Activated T-cell treated with anti-CD3 and anti-CD28 coated beads for 48 hours (primary cell): ENCODE measurements at regions not wholly inside any gene's neighbourhood (a gene's known extent, or its start where the extent isn't known, plus 50 kb on each side); places are given as distances from the start of the nearest gene placed in this dataset.
"Not testable (repeated sequence)": the region's sequence is repeated elsewhere in the genome, so short reads cannot be mapped to it uniquely, and the experiment has no call there.

Experiments used
- DNase-seq: peaks from one replicate; pipeline ENCODE4 v3.0.0-alpha.2; 2020; ENCODE audit warnings: low read depth

- DNase-seq = no peak
Measured at GRCh38 chrX:131595120-131595519, 51.2 kb downstream of the OR13H1 start.

- no peak for DNase-seq
Measured at GRCh38 chrX:131607792-131608369, 64.0 kb downstream of the OR13H1 start.

DNA sequence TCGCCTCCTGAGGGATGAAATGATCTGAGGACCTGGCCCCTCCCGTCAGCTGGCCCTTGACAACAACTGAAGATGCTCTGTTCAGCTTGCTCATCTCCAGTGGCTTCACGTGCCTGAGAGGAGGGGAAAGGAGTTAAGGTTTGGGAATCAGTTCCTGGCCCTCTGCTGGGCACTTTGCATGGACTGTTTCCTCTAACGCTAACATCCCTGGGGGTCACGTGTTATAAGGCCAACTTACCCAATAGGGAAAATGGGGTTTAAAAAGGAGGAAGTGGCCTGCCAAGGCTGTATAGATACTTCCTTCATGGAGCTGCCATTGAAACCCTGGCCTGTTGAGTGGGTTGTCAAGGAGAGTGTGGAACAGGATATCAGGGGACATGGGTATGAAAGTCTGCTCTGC lies 65.6 kb downstream of the OR13H1 start:
- no peak for DNase-seq

DNA sequence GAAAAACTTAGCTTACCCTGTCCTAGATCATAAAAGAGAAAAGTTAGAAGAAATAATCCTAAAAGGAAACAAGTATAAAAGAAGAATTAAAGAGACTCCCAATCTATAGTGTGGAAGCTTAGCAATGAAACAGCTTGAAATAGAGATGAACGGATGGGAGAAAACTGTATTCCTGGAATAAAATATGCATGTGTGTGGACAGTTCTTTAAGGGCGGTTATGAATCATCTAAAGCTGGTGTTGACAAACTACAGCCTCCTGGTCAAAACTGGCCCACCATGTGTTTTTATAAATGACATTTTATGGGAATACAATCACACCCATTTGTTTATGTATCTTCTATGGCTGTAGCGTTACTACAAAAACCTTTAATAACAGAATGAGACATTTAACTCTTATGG lies 69.4 kb downstream of the OR13H1 start:
- DNase-seq = no peak

DNA sequence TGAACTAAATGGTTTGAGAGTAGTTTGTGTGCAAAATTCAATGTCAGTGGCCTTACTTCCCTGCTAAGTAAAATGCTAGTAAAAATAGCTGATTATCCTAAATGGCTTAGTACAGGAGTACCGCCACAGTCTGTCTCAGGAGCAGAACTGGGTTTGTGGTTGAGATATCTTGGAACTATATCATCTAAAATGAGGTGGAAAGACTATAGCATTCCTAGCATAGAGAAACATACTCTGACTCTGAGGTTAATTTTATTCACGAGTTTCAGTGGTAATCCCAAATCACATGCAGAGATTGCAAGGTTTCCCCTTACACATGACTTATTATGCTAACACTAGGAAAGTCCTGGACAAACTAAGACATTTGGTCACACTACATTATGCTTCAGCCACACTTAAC lies 70.4 kb downstream of the OR13H1 start:
- DNase-seq = no peak

GRCh38 chrX:131617182-131617581 lies 73.3 kb downstream of the OR13H1 start:
- DNase-seq = no peak

DNA sequence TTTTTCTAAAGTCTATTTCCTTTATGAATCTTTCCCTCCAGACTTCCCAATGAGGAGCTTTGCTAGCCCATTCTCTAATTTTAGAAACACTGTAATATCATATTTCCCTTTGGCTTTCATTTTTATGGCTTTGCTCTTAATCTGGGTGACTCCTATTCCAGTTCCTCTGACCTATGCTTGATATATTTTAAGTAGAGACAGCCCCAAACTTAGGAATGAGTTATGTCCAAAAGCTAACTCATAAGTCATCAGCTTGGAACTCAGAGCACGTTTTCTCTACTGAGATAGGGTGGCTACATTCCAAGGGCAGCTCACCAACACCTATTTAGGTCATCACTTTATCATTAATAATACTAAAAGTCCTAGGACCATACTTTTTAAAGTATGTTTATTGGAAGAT lies 77.8 kb downstream of the OR13H1 start:
- DNase-seq = no peak

GRCh38 chrX:131626681-131627296 lies 82.9 kb downstream of the OR13H1 start:
- no peak for DNase-seq

DNA sequence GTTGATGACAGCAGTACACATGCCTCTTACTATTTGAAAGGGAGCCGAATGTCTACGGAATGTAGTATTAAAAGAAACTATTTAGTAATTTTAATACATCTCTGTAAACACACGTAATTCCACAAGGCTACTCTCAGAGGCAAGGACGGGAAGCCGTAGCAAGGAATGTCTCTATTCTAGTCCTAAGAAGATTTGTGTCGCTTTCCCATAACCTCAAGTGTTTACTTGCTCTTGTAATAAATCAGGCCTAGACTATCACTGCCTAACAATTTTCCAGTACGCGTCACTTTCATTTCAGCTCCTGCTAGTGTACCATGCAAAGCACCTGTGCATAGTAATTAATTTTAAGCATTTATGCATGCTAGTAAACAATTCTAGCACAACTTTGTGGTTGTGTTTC lies 86.7 kb downstream of the OR13H1 start:
- DNase-seq = no peak

GRCh38 chrX:131633285-131633917 lies 89.5 kb downstream of the OR13H1 start:
- peak; percentile 4 for DNase-seq

DNA sequence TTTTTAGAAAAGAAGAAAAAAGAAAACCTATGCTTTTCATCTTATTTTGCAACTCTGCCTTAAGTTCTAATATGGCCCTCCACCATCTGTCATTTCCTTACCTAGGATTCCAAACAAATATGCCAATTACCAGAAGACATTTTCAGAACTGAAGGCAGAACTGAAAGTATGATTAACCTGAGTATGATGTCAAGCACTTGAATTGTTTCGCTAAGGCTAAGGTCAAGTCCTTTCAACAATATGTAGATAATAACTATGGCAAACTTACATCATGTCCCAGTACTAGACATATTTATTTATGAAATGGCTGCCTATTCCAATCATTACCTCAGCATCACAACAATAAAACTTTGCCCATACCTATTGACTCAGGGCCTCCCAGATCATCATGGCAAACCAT lies 91.0 kb downstream of the OR13H1 start:
- DNase-seq = no peak

DNA sequence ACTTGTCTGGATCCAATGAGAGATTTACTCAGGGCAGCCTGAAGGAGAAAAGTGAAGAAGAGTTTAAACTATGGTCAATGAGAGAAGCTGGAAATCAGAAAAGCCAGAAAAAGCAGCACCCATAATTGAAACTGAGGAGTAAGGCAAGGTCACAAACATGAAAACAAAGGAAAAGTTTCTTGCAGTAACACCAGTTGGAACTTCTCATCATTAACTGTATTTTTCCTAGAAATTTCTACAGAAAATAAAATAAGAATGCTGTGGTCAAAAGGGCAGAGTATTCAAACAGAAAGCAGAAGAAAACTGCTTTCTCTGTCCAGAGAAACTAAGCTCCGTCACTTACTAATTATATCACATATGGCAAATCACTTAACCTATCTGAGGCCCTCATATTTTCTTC lies 102.2 kb downstream of the OR13H1 start:
- DNase-seq = no peak

DNA sequence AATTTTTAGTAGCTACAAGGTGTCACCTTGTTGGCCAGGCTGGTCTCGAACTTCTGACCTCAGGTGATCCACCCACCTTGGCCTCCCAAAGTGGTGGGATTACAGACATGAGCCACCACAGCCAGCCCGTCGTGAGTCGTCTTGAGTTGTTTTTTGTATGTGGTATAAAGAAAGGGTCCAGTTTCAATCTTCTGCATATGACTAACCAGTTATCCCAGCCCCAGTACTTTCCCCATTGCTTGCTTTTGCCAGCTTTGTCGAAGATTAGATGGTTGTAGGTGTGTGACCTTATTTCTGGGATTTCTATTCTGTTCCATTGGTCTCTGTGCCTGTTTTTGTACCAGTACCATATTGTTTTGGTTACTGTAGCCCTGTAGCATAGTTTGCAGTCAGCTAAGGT lies 105.9 kb downstream of the OR13H1 start:
- DNase-seq = no peak

DNA sequence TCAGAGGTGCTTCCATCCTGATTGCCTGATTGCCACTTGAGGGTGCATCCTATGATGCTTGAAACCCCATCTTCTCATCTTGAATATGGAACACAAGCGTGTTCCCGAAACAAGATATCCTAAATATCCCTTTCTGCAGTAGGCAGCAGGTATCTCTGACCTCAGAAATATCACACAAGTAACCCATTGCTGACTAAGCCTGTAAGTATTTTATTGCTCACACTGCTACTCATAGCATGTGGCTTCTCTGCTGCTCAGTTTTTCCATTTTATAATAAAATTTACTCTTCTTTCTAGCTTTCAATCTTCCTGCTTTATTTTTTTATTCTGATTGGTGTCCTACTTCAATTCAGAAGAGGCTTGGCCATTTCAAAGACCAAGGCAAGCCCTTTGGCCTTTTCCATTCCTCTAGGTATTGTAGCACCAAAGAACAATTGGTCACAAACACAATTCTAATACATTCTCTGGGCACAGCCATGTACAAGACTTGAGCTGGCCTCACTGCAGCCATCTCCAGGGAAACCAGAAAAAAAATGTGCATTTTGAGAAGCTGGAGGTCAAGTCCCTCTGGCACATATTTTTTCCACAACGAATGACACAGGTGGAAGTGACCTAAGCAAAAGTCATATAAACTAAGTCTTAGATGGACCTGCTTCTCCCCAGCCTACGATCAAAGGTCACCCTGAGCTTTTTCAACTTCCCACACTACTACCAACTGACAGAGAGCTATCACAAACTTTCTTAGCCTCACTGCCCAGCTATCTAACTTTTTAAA lies 107.0 kb downstream of the OR13H1 start:
- no peak for DNase-seq

- DNase-seq = not testable (repeated sequence)
Measured at GRCh38 chrX:131663726-131664125, 119.9 kb downstream of the OR13H1 start.

GRCh38 chrX:131671735-131672134 lies 127.9 kb downstream of the OR13H1 start:
- no peak for DNase-seq

GRCh38 chrX:131675596-131676194 lies 131.8 kb downstream of the OR13H1 start:
- DNase-seq = no peak

- DNase-seq = peak; percentile 26
Measured at GRCh38 chrX:131677655-131678628, 134.1 kb downstream of the OR13H1 start.

DNA sequence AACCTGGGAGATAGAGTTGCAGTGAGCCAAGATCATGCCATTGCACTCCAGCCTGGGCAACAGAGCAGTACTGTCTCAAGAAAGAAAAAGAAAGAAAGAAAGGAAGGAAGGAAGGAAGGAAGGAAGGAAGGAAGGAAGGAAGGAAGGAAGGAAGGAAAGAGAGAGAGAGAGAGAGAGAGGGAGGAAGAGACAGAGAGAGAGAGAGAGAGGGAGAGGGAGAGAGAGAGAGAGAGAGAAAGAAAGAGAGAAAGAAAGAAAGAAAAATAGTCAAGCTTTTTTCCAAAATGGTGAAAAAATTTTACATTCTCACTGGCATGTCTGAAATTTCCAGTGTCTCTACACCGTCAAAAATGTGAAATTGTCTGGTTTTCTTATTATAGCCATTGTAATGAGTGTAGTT lies 138.9 kb downstream of the OR13H1 start:
- DNase-seq = not testable (repeated sequence)

DNA sequence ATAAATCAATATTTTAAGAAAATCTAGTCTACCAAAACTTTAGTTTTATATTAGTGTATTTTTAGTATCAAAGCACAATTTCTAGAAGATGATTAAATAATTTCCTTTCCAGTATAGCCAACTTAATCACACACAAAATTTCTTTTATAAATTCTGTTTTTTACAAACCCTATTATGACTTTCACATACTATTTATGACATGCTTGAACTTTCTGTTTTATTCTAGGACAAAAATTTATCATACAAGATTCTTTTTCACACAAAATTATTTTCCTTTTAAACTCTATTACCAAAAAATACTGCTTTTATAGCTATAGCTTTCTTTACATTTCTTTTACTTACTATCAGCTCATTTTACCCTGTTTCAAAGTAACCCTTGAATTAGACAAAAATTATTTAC lies 149.5 kb downstream of the OR13H1 start:
- no peak for DNase-seq

DNA sequence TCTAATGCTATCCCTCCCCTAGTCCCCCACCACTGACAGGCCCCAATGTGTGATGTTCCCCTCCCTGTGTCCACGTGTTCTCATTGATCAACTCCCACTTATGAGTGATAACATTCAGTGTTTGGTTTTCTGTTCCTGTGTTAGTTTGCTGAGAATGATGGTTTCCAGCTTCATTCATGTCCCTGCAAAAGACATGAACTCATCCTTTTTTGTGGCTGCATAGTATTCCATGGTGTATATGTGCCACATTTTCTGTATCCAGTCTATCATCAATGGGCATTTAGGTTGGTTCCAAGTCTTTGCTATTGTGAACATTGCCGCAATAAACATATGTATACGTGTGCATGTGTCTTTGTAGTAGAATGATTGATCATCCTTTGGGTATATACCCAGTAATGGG lies 153.1 kb downstream of the OR13H1 start:
- not testable (repeated sequence) for DNase-seq
